GM21619 (cell line): ENCODE measurements at regions not wholly inside any gene's neighbourhood (a gene's known extent, or its start where the extent isn't known, plus 50 kb on each side); places are given as distances from the start of the nearest gene placed in this dataset.
"Not testable (repeated sequence)": the region's sequence is repeated elsewhere in the genome, so short reads cannot be mapped to it uniquely, and the experiment has no call there.

Source experiments
- ATAC-seq: cut with Tn5 transposase; IDR thresholded peaks from one replicate; pipeline ENCODE4 v1.9.1; 2021; ENCODE audit not compliant: unreplicated experiment

- no peak for ATAC-seq
Measured at GRCh38 chr18:40120356-40120755, 1834.7 kb upstream of the PIK3C3 start.

- not testable (repeated sequence) for ATAC-seq
Measured at GRCh38 chr18:40119581-40119980, 1835.5 kb upstream of the PIK3C3 start.

DNA sequence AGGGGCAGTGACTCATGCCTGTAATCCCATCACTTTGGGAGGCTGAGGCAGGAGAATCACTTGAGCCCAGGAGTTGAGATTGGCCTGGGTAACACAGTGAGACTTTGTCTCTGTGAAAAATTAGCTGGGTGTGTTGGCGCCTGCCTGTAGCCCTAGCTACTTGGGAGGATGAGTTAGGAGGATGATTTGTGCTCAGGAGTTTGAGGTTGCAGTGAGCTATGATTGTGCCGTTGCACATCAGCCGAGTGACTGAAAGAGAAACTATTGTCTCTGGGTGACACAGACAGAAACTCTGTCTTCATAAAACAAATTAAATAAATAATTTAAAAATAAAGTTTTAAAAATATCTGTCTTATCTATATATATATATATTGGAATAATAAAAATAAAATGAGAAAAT lies 1844.6 kb upstream of the PIK3C3 start:
- no peak for ATAC-seq

DNA sequence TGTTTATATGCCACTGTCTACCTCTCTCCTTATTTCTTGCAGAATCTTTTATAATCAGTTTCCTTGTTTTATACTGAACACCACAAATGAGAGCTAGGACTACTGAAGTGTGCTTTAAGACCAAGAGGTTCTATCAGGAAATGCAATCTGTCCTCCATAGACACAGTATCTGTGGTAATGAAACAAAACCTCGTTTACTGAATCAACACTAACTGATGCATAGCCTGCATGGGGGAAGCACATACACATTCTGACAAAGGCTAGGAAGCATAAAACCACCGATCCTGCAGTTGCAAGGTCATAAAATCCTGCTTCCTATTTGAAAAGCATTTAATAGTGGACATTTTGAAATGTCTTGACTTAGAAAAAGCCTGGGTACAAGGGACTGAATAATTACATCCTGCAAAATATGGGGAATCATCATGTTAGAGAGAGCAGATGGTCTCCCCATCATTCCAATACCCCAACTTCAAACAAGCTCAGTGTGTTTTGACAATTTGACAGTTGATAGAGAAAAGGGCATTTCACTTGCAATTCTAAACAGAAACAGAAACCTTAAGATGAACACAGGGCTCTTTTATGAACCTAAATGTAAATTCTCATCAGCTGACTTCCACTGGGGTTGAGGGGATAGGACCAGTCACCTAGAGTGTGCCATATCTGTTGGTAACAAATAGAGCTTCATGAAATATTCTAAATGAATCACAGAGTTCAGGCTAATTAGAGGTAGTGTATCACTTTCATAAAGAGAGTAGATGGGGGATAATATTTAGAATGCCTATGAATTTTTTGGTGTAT lies 1845.6 kb upstream of the PIK3C3 start:
- ATAC-seq, result no peak

DNA sequence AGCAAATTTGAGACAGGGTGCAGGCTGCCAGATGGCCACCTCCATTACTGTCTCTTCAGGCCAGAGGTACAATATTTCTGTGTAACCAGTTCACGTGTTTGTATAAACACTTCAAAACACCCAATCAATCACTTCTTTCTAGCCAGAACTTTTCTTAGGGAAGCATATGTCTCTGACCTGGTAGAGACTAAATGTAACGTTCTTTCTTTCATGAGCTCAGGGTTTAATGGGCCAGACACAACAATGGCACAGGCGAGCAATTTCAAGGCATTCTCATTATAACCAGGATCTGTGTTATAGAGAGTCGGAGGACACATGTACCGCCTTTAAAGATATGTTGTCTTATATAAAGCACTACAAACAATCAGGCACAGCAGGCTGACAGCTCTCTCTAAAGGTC lies 1846.4 kb upstream of the PIK3C3 start:
- ATAC-seq, result no peak

GRCh38 chr18:40102903-40103302 lies 1852.1 kb upstream of the PIK3C3 start:
- no peak for ATAC-seq

DNA sequence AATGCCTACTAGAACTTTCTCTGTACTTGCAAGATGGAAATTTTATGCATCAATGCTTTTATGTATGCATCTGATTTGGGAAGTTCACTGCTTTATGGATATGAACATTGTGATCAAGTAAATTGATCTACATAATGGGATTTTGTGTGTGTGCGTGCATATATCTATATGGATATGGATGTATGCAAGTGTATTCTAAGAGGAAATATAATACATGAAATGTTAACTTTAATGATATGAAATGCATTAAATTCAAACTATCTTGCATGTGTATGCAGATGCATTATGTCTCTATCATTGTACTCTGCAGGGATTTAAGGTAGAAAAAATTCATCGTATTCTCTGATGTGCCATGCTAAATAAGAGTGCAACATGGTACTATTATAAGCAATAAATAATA lies 1855.4 kb upstream of the PIK3C3 start:
- no peak for ATAC-seq

GRCh38 chr18:40096675-40097074 lies 1858.4 kb upstream of the PIK3C3 start:
- ATAC-seq, result no peak

- ATAC-seq, result no peak
Measured at GRCh38 chr18:40094441-40094840, 1860.6 kb upstream of the PIK3C3 start.

- no peak for ATAC-seq
Measured at GRCh38 chr18:40088130-40088529, 1866.9 kb upstream of the PIK3C3 start.

GRCh38 chr18:40079786-40080185 lies 1875.2 kb upstream of the PIK3C3 start:
- ATAC-seq, result no peak

- ATAC-seq, result no peak
Measured at GRCh38 chr18:40075616-40076015, 1879.4 kb upstream of the PIK3C3 start.

GRCh38 chr18:40072761-40073160 lies 1882.3 kb upstream of the PIK3C3 start:
- ATAC-seq, result no peak

DNA sequence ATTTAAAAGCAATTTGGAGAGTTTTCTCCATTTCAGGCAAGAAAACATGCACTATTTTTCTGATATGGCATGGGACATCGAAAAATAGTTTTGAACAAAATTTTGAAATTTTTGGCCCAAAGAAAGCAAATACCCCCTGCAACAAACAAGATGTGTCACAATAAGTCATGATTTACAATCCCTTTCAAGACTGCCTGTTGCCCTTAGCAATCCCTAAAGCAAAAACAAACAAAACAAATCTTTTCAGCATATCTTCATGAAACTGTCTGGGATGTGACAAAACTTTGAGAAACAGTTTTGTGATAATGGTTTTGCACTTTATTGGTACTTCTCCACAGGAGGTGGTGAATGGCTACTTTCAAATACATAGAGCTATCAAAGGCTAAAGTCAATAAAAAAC lies 1888.7 kb upstream of the PIK3C3 start:
- ATAC-seq, result no peak

GRCh38 chr18:40063488-40063887 lies 1891.5 kb upstream of the PIK3C3 start:
- ATAC-seq, result no peak

- ATAC-seq, result no peak
Measured at GRCh38 chr18:40061086-40061485, 1893.9 kb upstream of the PIK3C3 start.

- ATAC-seq, result no peak
Measured at GRCh38 chr18:40060562-40060961, 1894.5 kb upstream of the PIK3C3 start.

DNA sequence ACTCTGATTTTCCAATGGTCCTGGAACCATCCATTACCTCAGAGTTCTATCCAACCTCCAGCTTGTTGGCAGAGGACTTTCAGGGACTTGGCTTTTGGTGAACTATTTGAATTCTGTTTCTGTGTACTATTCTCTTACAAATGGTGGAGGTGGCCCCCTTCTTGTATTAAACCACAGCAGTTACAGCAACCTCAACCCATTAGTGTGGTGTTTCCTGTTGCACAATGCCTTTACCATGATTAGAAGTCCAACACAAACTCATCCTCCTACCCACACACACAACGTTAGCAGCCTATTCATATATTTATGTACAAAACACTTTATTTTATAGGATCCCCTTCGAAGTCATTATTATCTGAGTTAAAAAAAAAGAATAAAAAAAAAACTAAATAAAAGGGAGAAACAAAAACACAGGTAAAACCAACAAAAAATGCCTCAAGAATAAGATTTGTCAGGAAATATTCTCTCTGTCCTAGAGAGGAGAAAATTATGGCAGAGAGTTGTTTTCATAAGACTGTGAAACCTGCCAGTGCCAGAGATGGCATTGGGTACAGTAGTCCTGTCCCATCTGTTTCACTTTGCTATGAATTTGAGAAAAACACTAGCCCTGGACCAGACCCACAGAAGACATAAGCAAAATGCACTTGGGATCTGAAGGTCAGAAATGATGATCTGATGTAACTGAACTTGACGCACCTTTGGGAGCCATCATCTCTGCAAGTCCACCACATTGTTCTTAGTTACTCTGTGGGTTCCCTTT lies 1896.0 kb upstream of the PIK3C3 start:
- ATAC-seq, result no peak

DNA sequence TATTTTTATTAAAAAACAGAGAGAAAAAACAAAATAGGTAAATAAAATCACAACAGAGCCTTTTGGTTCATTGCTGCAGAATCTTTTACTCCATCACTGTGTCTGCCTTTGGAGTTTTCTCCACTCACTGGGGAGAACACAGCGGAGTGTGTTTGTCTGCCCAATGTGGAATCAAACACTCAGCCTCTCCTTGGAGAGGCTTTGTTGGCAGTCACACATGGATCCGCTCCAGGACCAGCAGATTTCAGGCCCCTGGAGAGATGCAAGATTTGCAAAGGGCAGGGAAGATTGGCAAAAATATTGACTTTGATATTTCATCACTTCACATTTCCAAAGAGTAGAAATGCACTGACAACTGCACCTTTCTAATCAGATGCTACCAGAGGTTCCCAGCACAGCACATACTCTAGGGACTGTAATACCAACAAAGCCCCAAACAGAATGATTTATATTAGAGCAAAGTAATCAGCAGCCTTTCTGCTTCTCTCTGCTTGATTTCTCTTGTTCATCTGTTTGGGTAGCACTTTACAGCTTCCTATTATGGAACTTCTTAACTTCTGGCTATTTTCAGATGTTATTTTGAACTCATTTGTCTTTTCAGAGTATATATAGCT lies 1898.8 kb upstream of the PIK3C3 start:
- no peak for ATAC-seq

DNA sequence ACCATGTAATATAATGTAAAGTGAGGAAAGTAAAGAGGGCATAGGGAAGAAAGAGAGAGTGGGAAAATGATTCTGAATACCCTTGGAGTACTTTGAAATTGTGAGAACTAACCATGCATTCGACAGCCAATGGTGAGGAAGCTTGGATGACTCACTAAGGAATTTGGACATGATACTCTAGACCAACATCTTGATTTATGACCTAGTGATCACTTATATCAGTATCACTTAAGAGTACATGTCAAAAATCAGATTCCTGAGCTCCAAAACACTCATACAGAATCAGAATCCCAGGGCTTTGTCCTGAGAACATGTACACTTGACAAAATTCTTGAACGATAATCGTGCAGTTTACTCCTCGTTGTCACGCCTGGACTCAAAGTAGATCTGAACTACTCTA lies 1899.8 kb upstream of the PIK3C3 start:
- no peak for ATAC-seq

GRCh38 chr18:40049716-40050115 lies 1905.3 kb upstream of the PIK3C3 start:
- ATAC-seq, result no peak
